AG09309 (cell line): ENCODE measurements at regions not wholly inside any gene's neighbourhood (a gene's known extent, or its start where the extent isn't known, plus 50 kb on each side); places are given as distances from the start of the nearest gene placed in this dataset.

Source experiments
- DNase-seq: peaks from one replicate; pipeline ENCODE4 v3.0.0-alpha.2; 2010; ENCODE audit warnings: low read depth
- H3K4me3 ChIP-seq: 2 replicates; pipeline ENCODE4 v1.5.1; 2011; ENCODE audit warnings: mild to moderate bottlenecking, low read depth, low read length, moderate library complexity; ENCODE audit not compliant: control insufficient read depth
- TF ChIP-seq, protein P1 (sequence below): IDR thresholded peaks from 2 replicates; pipeline ENCODE4 v1.5.1; 2011; ENCODE audit warnings: mild to moderate bottlenecking, low read depth, low read length, inconsistent platforms; ENCODE audit not compliant: insufficient read depth, control insufficient read depth; ENCODE audit errors: missing control alignments

- no peak overlapping the region for H3K4me3 ChIP-seq
- TF ChIP-seq, protein P1, sequence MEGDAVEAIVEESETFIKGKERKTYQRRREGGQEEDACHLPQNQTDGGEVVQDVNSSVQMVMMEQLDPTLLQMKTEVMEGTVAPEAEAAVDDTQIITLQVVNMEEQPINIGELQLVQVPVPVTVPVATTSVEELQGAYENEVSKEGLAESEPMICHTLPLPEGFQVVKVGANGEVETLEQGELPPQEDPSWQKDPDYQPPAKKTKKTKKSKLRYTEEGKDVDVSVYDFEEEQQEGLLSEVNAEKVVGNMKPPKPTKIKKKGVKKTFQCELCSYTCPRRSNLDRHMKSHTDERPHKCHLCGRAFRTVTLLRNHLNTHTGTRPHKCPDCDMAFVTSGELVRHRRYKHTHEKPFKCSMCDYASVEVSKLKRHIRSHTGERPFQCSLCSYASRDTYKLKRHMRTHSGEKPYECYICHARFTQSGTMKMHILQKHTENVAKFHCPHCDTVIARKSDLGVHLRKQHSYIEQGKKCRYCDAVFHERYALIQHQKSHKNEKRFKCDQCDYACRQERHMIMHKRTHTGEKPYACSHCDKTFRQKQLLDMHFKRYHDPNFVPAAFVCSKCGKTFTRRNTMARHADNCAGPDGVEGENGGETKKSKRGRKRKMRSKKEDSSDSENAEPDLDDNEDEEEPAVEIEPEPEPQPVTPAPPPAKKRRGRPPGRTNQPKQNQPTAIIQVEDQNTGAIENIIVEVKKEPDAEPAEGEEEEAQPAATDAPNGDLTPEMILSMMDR, result no peak
- DNase-seq, result no peak
These were observed 136.7 kb upstream of the ADAMTS9 start for GRCh38 chr3:64824394-64824909.

DNA sequence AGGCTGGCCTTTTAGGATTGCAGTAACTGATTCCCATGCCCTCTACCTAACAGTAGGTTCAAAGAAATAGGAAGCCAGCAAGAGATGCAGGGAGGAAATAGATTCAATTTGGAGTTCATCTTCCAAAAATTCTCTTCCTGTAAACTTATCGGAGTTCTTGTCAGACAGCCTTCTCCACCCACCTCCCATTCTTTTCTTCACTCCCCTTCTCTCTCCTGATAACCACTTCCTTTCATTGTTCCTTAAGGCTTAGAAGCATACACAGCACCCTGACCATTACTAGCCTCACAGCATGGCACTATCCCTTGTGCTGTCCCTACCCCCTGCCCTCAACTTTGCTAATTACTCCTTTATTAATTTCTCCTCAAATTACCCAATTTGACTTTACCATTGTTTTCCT lies 130.4 kb upstream of the ADAMTS9 start:
- no peak overlapping the region for H3K4me3 ChIP-seq
- no peak for DNase-seq
- TF ChIP-seq, protein P1, result no peak

- TF ChIP-seq, protein P1, result no peak
- H3K4me3 ChIP-seq, result no peak overlapping the region
- no peak for DNase-seq
These were observed 128.6 kb upstream of the ADAMTS9 start for GRCh38 chr3:64816355-64816754.

DNA sequence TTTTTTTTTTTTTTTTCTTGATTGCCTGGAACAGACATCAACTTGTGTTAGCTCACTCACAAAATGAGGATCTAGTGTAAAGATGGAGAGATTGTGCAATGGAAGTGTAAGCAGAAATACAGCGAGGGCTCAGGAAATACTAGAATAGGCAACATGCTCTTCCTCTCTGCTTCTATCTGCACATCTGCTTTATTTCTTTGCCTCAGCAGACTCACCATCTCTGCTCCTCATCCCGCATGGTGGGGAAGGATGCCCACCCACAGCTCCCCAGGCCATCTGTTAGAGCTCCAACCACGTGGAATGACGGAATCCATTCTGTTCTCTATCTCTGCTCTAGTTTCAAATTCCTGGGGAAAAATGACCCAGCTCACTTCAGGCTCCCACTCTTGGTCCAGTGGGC lies 128.0 kb upstream of the ADAMTS9 start:
- TF ChIP-seq, protein P1, result no peak

DNA sequence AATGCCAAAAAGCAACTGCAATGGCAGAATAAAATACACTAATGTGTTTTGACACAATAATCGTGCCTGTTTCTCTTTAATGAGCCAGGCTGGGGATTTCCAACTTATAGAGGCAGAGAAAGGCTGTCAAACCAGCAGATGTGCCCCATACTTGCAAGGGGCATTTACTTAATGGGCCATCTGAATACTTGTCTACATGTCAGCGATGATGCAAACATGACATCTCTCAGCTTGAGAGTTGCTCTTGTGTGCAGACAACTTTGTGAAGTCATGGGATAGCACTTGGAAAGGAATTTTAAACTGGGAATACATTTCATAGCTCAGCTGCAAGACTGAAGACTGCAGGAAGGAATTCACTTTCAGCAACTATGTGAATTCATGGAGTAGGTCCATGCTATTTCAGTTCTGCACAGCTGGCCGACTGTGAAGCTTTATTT lies 127.4 kb upstream of the ADAMTS9 start:
- H3K4me3 ChIP-seq, result no peak overlapping the region
- TF ChIP-seq, protein P1, result no peak
- DNase-seq, result no peak

More for the DNA sequence above, 128.0 kb upstream of the ADAMTS9 start:
- no peak overlapping the region for H3K4me3 ChIP-seq
- DNase-seq, result no peak

DNA sequence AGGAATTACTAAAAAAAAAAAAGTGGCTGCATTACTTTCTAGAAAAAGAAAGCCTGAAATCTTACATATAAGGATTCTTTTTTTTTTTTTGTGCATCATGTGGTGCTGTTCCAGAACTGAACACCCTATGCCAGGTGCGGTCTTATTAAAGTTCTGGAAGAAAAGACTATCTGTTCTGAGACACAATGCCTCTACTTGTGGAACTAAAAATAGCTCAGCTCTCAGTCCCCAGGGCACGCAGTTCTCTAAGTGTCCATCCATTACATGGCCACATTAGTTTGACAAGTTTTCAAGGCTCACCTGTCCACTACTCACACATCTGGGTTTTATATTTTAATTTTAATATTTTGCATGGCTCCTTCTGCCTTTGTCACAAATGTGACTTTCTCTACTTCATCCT lies 126.6 kb upstream of the ADAMTS9 start:
- H3K4me3 ChIP-seq, result no peak overlapping the region
- TF ChIP-seq, protein P1, result no peak
- no peak for DNase-seq

DNA sequence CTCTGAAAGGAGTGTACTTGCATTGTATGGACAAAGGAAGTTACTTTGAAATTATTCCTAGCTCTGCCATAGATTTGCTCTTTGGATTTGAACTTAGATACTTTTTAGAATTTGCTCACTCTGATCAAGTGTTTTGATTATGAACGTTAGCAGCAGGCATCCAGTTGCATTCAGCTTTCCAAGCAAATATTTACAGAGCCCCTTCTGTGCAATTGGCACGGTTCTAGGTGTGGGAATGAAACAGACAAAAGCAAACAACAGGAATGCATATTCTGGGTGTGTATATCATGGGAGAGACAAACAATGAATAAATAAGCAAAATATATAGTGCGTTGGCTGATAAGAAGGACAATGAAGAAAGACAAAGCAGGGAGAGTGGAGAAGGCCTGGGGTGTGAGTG lies 125.5 kb upstream of the ADAMTS9 start:
- no peak for DNase-seq
- TF ChIP-seq, protein P1, result no peak
- no peak overlapping the region for H3K4me3 ChIP-seq
